Stimulated activated naive CD8-positive, alpha-beta T cell treated with anti-CD3 and anti-CD28 coated beads, Interleukin-15, amount 100 ng/mL, for 72 hours (primary cell): ENCODE measurements at regions not wholly inside any gene's neighbourhood (a gene's known extent, or its start where the extent isn't known, plus 50 kb on each side); places are given as distances from the start of the nearest gene placed in this dataset.
"Not testable (repeated sequence)": the region's sequence is repeated elsewhere in the genome, so short reads cannot be mapped to it uniquely, and the experiment has no call there.

Experiments used
- ATAC-seq: fragments of 150-1000 bp; cut with Tn5 transposase; 2 replicates; pipeline ENCODE4 v1.10.0; 2021; ENCODE audit warnings: mild to moderate bottlenecking, moderate library complexity
- DNase-seq, 2 donors: peaks; one replicate each; pipeline ENCODE4 v3.0.0; 2021 to 2022
- H3K27ac Mint-ChIP-seq, 2 donors: one replicate each; pipeline ENCODE4 v1.8.0; 2022; ENCODE audit warnings: mild to moderate bottlenecking in 2 of 2, mixed read lengths in 2 of 2, moderate library complexity in 2 of 2
- H3K27me3 Mint-ChIP-seq: one replicate; pipeline ENCODE4 v1.8.0; 2022; ENCODE audit warnings: mixed read lengths
- H3K4me1 Mint-ChIP-seq: one replicate; pipeline ENCODE4 v1.8.0; 2022; ENCODE audit warnings: mild to moderate bottlenecking, mixed read lengths
- H3K4me3 Mint-ChIP-seq, 2 donors: one replicate each; pipeline ENCODE4 v1.8.0; 2022; ENCODE audit warnings: mild to moderate bottlenecking in 2 of 2, mixed read lengths in 2 of 2, moderate library complexity in 1 of 2
- H3K9me3 Mint-ChIP-seq, 2 donors: one replicate each; pipeline ENCODE4 v1.8.0; 2022; ENCODE audit warnings: mixed read lengths in 2 of 2

DNA sequence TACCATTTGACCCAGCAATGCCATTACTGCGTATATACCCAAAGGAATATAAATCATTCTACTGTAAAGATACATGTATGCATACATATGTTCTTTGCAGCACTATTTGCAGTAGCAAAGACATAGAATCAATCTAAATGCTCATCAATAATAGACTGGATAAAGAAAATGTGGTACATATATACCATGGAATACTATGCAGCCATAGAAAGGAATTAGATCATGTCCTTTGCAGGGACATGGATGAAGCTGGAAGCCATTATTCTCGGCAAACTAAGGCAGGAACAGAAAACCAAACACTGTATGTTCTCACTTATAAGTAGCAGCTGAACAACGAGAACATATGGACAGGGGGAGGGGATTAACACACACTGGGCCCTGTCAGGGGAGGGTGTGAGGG lies 54.8 kb upstream of the ZNF30 start:
- H3K4me1 Mint-ChIP-seq, ATAC-seq, H3K27ac Mint-ChIP-seq, H3K27me3 Mint-ChIP-seq, H3K4me3 Mint-ChIP-seq, DNase-seq, H3K9me3 Mint-ChIP-seq: not testable (repeated sequence)

DNA sequence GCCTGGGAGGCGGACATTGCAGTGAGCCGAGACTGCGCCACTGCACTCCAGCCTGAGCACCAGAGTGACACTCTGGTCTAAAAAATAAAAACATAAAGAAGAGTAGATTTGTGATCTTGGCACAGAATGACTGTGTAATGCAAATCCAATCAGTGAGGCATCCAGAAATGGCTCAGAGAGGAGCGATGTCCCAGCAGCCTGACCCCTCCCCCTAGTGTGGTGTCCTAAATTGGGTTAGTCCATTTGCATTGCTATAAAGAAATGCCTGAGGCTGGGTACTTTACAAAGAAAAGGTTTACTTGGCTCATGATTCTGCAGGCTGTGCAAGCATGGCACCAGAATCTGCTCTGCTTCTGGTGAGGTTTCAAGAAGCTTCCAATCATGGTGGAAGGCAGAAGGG lies 59.1 kb upstream of the ZNF30 start:
- no peak for ATAC-seq
- H3K9me3 Mint-ChIP-seq = peaks cover 6 to 10% of the 10 kb centered on the region in 2 donors

DNA sequence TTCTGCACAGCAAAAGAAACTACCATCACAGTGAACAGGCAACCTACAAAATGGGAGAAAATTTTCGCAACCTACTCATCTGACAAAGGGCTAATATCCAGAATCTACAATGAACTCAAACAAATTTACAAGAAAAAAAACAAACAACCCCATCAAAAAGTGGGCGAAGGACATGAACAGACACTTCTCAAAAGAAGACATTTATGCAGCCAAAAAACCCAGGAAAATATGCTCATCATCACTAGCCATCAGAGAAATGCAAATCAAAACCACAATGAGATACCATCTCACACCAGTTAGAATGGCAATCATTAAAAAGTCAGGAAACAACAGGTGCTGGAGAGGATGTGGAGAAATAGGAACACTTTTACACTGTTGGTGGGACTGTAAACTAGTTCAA lies 61.5 kb upstream of the ZNF30 start:
- H3K9me3 Mint-ChIP-seq, ATAC-seq, H3K27me3 Mint-ChIP-seq, H3K4me3 Mint-ChIP-seq, H3K27ac Mint-ChIP-seq, DNase-seq, H3K4me1 Mint-ChIP-seq: not testable (repeated sequence)

More for the DNA sequence above, 59.1 kb upstream of the ZNF30 start:
- no peak overlapping the region for H3K4me3 Mint-ChIP-seq
- no peaks in the 10 kb centered on the region for H3K4me1 Mint-ChIP-seq
- no peak for DNase-seq
- no peak overlapping the region for H3K27ac Mint-ChIP-seq
- no peaks in the 10 kb centered on the region for H3K27me3 Mint-ChIP-seq

DNA sequence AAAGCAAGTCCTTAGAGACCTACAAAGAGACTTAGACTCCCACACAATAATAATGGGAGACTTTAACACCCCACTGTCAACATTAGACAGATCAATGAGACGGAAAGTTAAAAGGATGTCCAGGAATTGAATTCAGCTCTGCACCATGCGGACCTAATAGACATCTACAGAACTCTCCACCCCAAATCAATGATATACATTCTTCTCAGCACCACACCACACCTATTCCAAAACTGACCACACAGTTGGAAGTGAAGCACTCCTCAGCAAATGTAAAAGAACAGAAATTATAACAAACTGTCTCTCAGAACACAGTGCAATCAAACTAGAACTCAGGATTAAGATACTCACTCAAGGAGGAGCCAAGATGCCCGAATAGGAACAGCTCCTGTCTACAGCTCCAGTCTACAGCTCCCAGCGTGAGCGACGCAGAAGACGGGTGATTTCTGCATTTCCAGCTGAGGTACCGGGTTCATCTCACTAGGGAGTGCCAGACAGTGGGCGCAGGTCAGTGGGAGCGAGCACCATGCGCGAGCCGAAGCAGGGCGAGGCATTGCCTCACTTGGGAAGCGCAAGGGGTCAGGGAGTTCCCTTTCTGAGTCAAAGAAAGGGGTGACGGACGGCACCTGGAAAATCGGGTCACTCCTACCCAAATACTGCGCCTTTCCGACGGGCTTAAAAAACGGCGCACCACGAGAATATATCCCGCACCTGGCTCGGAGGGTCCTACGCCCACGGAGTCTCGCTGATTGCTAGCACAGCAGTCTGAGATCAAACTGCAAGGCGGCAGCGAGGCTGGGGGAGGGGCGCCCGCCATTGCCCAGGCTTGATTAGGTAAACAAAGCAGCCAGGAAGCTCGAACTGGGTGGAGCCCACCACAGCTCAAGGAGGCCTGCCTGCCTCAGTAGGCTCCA lies 66.6 kb upstream of the ZNF30 start:
- Mint-ChIP-seq H3K4me1 (peaks cover 37% of the 10 kb centered on the region), H3K4me3 (peak overlapping the region; percentile 93 to 98), H3K27ac (peak overlapping the region; percentile 92 to 95)
- peak; percentile 19 to 32 for DNase-seq
- ATAC-seq = peak; percentile 67
- not testable (repeated sequence) for H3K9me3 Mint-ChIP-seq, H3K27me3 Mint-ChIP-seq

DNA sequence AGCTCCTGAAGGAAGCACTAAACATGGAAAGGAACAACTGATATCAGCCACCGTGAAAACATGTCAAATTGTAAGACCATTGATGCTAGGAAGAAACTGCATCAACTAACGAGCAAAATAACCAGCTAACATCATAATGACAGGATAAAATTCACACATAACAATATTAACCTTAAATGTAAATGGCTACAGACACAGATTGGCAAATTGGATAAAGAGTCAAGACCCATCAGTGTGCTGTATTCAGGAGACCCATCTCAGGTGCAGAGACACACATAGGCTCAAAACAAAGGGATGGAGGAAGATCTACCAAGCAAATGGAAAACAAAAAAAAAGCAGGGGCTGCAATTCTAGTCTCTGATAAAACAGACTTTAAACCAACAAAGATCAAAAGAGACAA lies 67.4 kb upstream of the ZNF30 start:
- not testable (repeated sequence) for DNase-seq, ATAC-seq, H3K9me3 Mint-ChIP-seq, H3K27me3 Mint-ChIP-seq
- Mint-ChIP-seq H3K4me1 (peaks cover 37% of the 10 kb centered on the region), H3K4me3 (peak overlapping the region; percentile 93 to 98), H3K27ac (peak overlapping the region; percentile 14 to 87)

DNA sequence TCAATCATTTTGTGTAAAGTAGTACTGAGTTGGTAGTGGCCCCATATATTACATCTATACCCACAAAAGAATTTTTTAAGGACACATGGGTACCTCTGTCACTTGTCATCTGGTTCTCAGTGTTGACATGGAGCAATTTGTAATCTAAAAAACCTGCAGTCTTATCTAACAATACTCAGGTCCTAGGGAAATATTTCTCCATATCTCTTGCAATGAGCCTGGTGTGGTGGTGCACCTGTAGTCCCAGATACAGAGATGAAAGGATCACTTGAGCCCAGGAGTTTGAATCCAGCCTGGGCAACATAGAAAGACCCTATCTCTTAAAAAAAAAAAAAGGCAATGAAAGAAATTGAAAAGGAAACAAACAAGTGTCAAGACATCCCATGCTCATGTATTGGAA lies 70.7 kb upstream of the ZNF30 start:
- no peak overlapping the region for H3K4me3 Mint-ChIP-seq

DNA sequence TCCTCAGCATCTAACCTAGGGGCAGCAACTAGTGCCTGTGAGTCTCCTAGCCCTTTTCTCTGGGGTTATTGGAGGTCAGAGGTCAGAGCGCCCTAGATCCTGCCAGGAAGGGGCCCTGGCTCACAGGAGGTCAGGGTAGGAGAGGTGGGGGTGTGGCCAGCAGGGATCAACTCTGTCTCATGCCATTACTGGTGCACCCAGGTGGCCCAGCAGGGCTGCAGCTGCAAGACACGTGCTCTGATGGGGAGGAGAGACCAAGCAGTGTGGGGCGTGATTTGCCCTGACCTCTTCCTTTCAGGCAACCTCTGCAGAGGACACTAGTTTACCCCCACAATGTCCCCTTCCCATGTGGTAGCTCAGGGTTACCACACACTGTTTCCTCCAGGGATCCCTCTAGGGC lies 73.3 kb upstream of the ZNF30 start:
- peaks cover 6 to 8% of the 10 kb centered on the region in 2 donors for H3K9me3 Mint-ChIP-seq
- peak overlapping the region in 1 of 2 donors; percentile 22 for H3K27ac Mint-ChIP-seq
- H3K27me3 Mint-ChIP-seq = no peaks in the 10 kb centered on the region
- no peak overlapping the region for H3K4me3 Mint-ChIP-seq
- ATAC-seq (no peak), DNase-seq (no peak)
- H3K4me1 Mint-ChIP-seq = peaks cover 39% of the 10 kb centered on the region

More for the DNA sequence above, 70.7 kb upstream of the ZNF30 start:
- DNase-seq = no peak
- no peak for ATAC-seq
- Mint-ChIP-seq H3K27me3 (no peaks in the 10 kb centered on the region), H3K4me1 (peaks cover 57% of the 10 kb centered on the region), H3K27ac (no peak overlapping the region), H3K9me3 (peaks cover 6 to 8% of the 10 kb centered on the region in 2 donors)

DNA sequence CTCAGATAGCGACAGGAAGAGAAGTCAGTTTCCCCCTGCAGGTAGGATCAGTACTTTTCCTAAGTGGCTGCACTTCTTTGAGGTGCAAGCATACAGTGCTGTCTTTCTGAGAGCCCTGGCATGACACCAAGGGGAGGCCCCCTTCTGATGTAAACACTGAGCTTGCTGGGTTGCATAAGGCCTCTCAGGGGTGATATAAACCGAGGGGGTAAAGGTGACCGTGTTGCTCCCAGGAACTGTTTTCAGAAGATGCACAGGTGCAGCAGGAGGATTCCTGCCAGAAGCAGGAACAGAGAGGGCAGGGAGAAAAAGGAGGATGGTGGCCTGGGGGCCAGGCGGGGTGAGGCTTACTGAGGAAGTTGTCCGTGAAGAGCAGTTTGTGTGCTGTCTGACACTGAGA lies 74.0 kb upstream of the ZNF30 start:
- Mint-ChIP-seq H3K27me3 (no peaks in the 10 kb centered on the region), H3K4me1 (peaks cover 32% of the 10 kb centered on the region), H3K9me3 (peaks cover 6 to 8% of the 10 kb centered on the region in 2 donors), H3K27ac (no peak overlapping the region), H3K4me3 (no peak overlapping the region)
- ATAC-seq (no peak), DNase-seq (no peak)

DNA sequence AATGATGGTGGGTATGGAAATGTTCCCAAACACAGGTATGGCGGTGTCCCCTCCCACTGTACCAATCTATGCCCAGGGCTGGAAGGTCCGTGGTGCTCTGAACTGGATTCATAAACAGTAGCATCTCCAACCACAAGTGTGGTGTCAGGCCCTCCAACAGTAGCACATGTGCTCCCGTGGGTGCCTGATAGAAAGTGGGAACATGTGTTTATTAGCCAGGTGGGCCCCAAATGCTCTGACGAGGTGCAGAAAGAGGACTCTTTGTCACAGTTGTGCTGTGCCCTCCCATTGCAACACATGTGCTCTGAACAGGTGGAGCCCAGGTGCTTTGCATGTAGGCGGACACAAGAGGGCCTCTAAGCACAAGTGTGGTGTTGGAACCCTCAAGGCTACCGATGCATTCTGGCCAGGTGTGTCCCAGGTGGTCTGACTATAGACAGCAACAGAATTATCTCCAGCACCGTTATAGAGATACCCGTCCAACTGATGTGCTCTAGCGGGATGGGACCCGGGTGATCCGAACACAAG lies 75.4 kb upstream of the ZNF30 start:
- ATAC-seq (no peak), DNase-seq (no peak)
- no peak overlapping the region for H3K4me3 Mint-ChIP-seq
- H3K9me3 Mint-ChIP-seq = peaks cover under 1% of the 10 kb centered on the region in 2 donors
- peaks cover 21% of the 10 kb centered on the region for H3K4me1 Mint-ChIP-seq
- no peak overlapping the region for H3K27ac Mint-ChIP-seq
- H3K27me3 Mint-ChIP-seq = no peaks in the 10 kb centered on the region

DNA sequence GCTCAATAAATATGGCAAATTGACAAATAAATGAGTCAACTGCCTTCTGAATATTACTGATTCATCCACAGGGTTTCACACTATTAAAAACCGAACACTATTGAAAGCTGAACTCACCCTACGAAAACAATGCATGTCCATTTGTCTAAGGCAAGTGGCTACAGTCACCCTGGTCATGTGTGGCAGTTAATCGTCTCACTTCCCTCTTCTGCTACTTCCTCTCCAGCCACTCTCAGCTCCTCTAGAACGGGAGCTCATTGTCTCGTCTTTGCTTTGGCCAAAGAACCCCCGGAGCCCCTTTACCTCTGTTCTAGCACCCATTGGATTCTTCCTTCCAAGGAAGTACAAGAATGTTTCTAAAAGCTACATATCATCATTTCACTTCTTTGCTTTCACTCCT lies 74.4 kb upstream of the ZNF599 start:
- ATAC-seq = no peak
- H3K27ac Mint-ChIP-seq = peak overlapping the region in 1 of 2 donors; percentile 43
- peaks cover 2% of the 10 kb centered on the region for H3K4me1 Mint-ChIP-seq
- DNase-seq = no peak
- H3K9me3 Mint-ChIP-seq = no peaks in the 10 kb centered on the region
- no peak overlapping the region for H3K4me3 Mint-ChIP-seq
- no peaks in the 10 kb centered on the region for H3K27me3 Mint-ChIP-seq

DNA sequence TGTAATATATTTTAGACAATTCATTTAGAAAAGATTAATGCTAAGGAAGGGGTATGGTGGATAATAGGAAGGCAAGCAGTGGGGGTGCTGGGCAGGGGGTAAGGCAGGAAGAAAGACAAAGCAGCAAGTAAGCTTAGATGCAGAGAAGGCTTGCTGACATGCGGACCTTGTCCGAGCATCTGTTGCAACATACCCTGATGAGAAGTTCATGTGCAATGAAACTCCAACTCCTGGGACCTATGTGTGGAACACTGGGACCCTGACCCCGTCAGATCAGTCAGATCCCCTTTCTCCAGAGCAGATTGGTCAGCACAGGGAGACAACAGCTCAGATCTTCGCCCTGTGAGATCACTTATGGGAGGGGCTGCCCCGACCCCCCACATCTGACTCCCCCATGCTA lies 71.3 kb upstream of the ZNF599 start:
- H3K27me3 Mint-ChIP-seq = no peaks in the 10 kb centered on the region
- no peak overlapping the region for H3K4me3 Mint-ChIP-seq
- no peaks in the 10 kb centered on the region for H3K9me3 Mint-ChIP-seq
- no peak for DNase-seq
- no peak overlapping the region for H3K27ac Mint-ChIP-seq
- ATAC-seq = no peak
- no peaks in the 10 kb centered on the region for H3K4me1 Mint-ChIP-seq

DNA sequence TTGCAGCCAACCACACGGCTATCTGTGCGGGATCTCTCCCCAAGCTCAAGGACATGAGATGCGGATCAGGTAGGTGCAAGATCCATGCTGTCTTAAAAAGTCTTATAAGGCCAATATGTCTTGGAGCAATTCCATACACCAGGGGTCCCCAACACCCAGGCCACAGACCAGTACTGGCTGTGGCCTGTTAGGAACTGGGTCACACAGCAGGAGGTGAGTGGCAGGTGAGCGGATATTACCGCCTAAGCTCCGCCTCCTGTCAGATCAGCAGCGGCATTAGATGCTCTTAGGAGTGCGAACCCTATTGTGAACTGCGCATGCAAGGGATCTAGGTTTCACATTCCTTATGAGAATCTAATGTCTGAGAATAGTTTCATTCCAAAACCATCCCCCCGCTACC lies 68.8 kb upstream of the ZNF599 start:
- H3K27ac Mint-ChIP-seq = no peak overlapping the region
- no peak for ATAC-seq
- H3K27me3 Mint-ChIP-seq = no peaks in the 10 kb centered on the region

DNA sequence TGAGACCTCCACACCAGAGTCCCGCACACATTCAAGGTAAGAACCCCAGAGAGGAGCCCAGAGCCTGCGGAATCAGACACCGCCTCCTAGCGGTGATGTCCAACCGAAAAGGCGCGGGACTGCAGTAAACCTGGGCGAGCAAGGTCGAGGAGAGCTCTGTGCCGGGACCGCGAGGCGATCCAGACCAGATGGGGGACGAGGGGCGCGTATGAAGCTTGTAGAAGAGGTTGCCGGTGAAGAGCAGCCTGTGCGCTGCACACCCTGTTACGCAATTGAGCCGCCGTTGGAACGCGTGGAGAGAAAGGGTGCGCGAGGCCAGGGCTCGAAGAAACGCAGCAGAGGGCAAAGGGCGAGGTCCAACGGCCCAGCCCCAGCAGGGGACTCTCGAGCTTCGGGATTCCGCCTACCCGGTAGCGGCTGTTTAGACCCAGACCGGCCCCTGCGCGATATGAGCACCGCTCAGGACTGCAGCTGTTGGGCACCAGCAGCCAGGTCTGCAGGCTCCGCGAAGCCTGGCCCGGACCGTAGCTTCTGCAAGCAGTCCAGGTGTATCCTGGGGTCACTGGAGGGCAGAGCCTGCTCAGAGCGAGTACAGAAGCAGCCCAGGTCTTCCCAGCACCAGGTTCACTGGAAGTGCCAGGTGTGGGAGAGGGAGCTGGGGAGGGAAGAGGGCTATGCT lies 65.9 kb upstream of the ZNF599 start:
- Mint-ChIP-seq H3K4me1 (peaks cover 23% of the 10 kb centered on the region), H3K27ac (no peak overlapping the region), H3K27me3 (no peaks in the 10 kb centered on the region), H3K9me3 (no peaks in the 10 kb centered on the region), H3K4me3 (peak overlapping the region in 1 of 2 donors; percentile 59)
- DNase-seq (peak in 1 of 2 donors; percentile 9), ATAC-seq (peak; percentile 39)

More for the DNA sequence above, 68.8 kb upstream of the ZNF599 start:
- H3K4me1 Mint-ChIP-seq = peaks cover 23% of the 10 kb centered on the region
- H3K9me3 Mint-ChIP-seq = no peaks in the 10 kb centered on the region
- no peak for DNase-seq
- no peak overlapping the region for H3K4me3 Mint-ChIP-seq

DNA sequence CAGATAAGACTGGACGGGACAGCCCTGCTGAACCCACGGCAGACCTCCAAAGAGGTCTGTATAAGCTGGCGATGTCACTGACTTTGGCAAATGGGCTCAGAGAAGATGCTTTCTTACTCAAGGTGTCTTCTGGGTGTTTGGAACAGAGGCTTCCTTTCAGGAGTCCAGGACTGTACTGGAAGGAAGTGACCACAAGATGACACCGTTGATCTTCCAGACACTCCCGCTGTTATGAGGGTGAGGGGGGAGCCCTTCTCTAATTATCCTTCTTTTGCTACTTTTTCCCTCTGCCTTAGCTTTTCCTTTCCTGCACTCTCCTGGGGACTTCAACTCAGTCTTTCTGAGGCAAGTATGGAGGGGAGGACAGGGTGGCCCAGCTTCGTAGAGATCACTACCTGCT lies 65.2 kb upstream of the ZNF599 start:
- H3K27ac Mint-ChIP-seq = no peak overlapping the region
- ATAC-seq (peak; percentile 15), DNase-seq (no peak)
- H3K4me3 Mint-ChIP-seq = peak overlapping the region in 1 of 2 donors; percentile 59
- H3K9me3 Mint-ChIP-seq = no peaks in the 10 kb centered on the region
- peaks cover 23% of the 10 kb centered on the region for H3K4me1 Mint-ChIP-seq
- H3K27me3 Mint-ChIP-seq = no peaks in the 10 kb centered on the region

DNA sequence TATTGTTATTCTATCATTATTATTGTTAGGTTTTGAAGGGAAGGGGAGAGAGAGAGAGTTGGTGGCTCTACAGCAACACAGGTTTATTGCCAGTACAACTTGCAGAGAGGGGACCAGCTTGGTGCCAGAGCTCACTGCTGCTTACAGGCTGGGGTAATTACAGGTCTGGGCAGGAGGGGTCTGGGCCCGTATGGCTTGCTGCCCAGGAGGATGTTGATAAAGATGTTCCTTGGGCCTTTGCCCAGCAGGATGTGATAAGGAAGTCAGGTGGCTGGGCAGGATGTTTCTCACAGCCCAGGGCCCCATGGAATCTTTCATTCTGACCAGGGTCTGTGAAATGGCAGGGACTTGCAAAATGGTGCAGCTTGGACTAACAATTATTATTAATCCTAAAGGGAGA lies 64.2 kb upstream of the ZNF599 start:
- no peak for ATAC-seq
- no peaks in the 10 kb centered on the region for H3K27me3 Mint-ChIP-seq
- H3K4me1 Mint-ChIP-seq = peaks cover 23% of the 10 kb centered on the region
- no peaks in the 10 kb centered on the region for H3K9me3 Mint-ChIP-seq
- no peak overlapping the region for H3K4me3 Mint-ChIP-seq
- no peak overlapping the region for H3K27ac Mint-ChIP-seq
- DNase-seq = no peak
